SU-DHL-6 (cell line): ENCODE measurements at regions not wholly inside any gene's neighbourhood (a gene's known extent, or its start where the extent isn't known, plus 50 kb on each side); places are given as distances from the start of the nearest gene placed in this dataset.
"Not testable (repeated sequence)": the region's sequence is repeated elsewhere in the genome, so short reads cannot be mapped to it uniquely, and the experiment has no call there.

ENCODE experiments used
- H2AFZ ChIP-seq: fragments of 200-600 bp; sonication (generic); 2 replicates; pipeline ENCODE4 v1.6.1; 2014; ENCODE audit warnings: low read depth, mild to moderate bottlenecking, moderate library complexity, mixed read lengths, antibody characterized with exemption, low read length; ENCODE audit not compliant: severe bottlenecking
- H3F3A ChIP-seq: fragments of 200-600 bp; shearing (Covaris generic); 2 replicates; pipeline ENCODE4 v1.6.0; 2016; ENCODE audit warnings: antibody characterized with exemption, mild to moderate bottlenecking; ENCODE audit not compliant: insufficient read depth
- H3K27ac ChIP-seq: fragments of 200-600 bp; sonication (generic); 2 replicates; pipeline ENCODE4 v1.5.1; 2016; ENCODE audit warnings: low read depth, mild to moderate bottlenecking, low read length, moderate library complexity, mixed read lengths
- H3K27me3 ChIP-seq: fragments of 200-600 bp; sonication (generic), shearing (Covaris generic); 2 replicates; pipeline ENCODE4 v1.6.0; 2014; ENCODE audit warnings: mild to moderate bottlenecking, low read length
- H3K36me3 ChIP-seq: fragments of 200-600 bp; sonication (generic); 2 replicates; pipeline ENCODE4 v1.6.1; 2014; ENCODE audit warnings: mild to moderate bottlenecking, low read length, mixed read lengths
- H3K4me2 ChIP-seq: fragments of 300-600, 200-600 bp; shearing (Covaris generic), sonication (generic); 2 replicates; pipeline ENCODE4 v1.6.0; 2014; ENCODE audit warnings: low read length, low read depth, mild to moderate bottlenecking; ENCODE audit not compliant: poor library complexity, severe bottlenecking
- H3K4me3 ChIP-seq: fragments of 200-600 bp; sonication (generic); 2 replicates; pipeline ENCODE4 v1.5.1; 2014; ENCODE audit warnings: antibody characterized with exemption, low read length, mild to moderate bottlenecking, mixed read lengths; ENCODE audit not compliant: insufficient read depth, poor library complexity, severe bottlenecking
- H3K79me2 ChIP-seq: fragments of 200-600 bp; sonication (generic); 2 replicates; pipeline ENCODE4 v1.6.1; 2014; ENCODE audit warnings: mild to moderate bottlenecking, low read length, moderate library complexity; ENCODE audit not compliant: insufficient read depth
- H3K9ac ChIP-seq: fragments of 200-600 bp; sonication (generic); 2 replicates; pipeline ENCODE4 v1.7.0; 2014; ENCODE audit warnings: mild to moderate bottlenecking, low read length
- H3K9me2 ChIP-seq: fragments of 200-600 bp; sonication (generic); replicated peaks from 2 replicates; pipeline ENCODE4 v1.6.1; 2014; ENCODE audit warnings: low read length; ENCODE audit not compliant: insufficient read depth
- H3K9me3 ChIP-seq: fragments of 200-600 bp; sonication (generic); 2 replicates; pipeline ENCODE4 v1.6.1; 2014; ENCODE audit warnings: low read length, mixed read lengths; ENCODE audit not compliant: insufficient read depth
- H4K20me1 ChIP-seq: fragments of 200-600 bp; sonication (generic); 2 replicates; pipeline ENCODE4 v1.6.1; 2014; ENCODE audit warnings: low read depth, mild to moderate bottlenecking, antibody characterized with exemption, low read length, moderate library complexity, mixed read lengths
- CTCF ChIP-seq: fragments of 200-600 bp; sonication (generic); IDR thresholded peaks from one replicate; pipeline ENCODE4 v1.5.1; 2017; ENCODE audit warnings: antibody characterized with exemption, mild to moderate bottlenecking, low read length, moderate library complexity; ENCODE audit not compliant: insufficient read depth, poor library complexity, severe bottlenecking
- EZH2phosphoT487 ChIP-seq: fragments of 200-600 bp; sonication (generic), shearing (Covaris generic); conservative IDR thresholded peaks from 2 replicates; pipeline ENCODE4 v1.6.1; 2018; ENCODE audit warnings: mild to moderate bottlenecking, antibody characterized with exemption, low read length, moderate library complexity, mixed read lengths

DNA sequence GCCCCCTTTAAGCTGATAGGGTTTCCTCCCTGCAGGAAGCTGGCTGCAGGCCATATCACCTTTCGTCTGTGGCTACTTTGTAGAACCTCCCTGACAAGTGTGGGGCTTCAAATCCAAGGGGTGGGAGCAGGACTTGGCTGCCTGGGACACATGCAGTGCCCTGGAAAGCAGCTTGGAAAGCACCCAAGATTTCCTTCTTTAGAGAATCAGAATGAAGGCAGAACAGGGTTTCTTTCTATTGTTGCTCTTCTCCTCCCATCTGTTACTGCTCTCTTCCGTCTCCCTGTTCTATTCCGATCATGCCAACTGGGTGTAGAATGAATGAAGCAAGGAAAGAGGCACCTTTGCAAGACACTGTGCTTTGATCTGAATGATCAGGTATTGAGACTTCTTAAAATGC is 282.2 kb downstream of the MED10 start:
- Histone ChIP-seq H3K9me3 (no peaks in the 10 kb centered on the region), H3F3A (no peaks in the 10 kb centered on the region)

DNA sequence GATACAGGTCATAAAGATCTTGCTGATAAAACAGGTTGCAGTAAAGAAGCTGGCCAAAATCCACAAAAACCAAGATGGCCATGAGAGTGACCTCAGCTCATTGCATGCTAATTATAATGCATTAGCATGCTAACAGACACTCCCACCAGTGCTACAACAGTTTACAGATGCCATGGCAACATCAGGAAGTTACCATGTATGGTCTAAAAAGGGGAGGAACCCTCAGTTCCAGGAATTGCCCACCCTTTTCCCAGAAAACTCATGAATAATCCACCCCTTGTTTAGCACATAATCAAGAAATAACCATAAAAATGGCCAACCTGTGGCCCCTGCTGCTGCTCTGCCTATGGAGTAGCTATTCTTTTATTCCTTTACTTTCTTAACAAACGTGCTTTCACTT is 284.2 kb downstream of the MED10 start:
- not testable (repeated sequence) for H3K36me3 ChIP-seq, H3K9me2 ChIP-seq, H3F3A ChIP-seq, H3K79me2 ChIP-seq, H2AFZ ChIP-seq, H3K9me3 ChIP-seq, H3K27me3 ChIP-seq, H3K9ac ChIP-seq, H3K27ac ChIP-seq, H3K4me2 ChIP-seq, H3K4me3 ChIP-seq, H4K20me1 ChIP-seq

More for the DNA sequence above, 282.2 kb downstream of the MED10 start:
- TF ChIP-seq EZH2phosphoT487 (no peak), CTCF (no peak)
- Histone ChIP-seq H3K4me2 (no peak overlapping the region), H2AFZ (no peak overlapping the region), H3K79me2 (no peaks in the 10 kb centered on the region), H3K9ac (no peak overlapping the region), H3K27me3 (no peaks in the 10 kb centered on the region), H3K4me3 (no peak overlapping the region), H3K9me2 (no peaks in the 10 kb centered on the region), H3K27ac (no peak overlapping the region), H3K36me3 (no peaks in the 10 kb centered on the region), H4K20me1 (no peaks in the 10 kb centered on the region)

GRCh38 chr5:6090838-6091237 is 287.5 kb downstream of the MED10 start:
- no peak for TF ChIP-seq EZH2phosphoT487
- no peak for TF ChIP-seq CTCF
- no peak overlapping the region for H3K4me2 ChIP-seq

DNA sequence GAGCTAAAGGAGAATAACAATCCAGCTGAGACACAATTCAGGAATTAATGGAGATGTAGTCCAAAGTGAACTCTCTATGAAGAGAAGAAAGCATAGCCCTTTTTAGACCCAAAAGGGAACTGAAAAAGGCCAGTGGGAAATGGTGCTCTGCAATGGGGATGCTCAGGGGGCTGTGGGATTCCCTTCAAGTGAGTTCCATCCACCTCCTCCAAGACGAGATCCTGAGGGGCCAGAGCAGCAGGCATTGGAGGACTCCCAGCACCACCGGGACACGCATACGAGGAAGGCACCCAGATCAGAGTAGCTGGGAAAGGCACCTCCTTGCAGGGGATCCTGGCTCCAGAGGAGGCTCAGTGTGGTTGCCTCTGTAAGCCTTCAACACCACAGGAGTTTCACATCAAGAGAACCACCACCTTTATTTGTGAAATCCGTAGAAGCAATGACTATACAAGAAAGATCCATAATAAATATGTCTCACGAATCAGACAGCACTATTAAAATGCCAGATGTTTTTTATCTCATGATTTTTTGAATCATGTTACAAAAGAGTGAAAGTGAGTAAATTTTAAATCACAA is 288.2 kb downstream of the MED10 start:
- TF ChIP-seq CTCF (no peak), EZH2phosphoT487 (no peak)
- no peaks in the 10 kb centered on the region for H3F3A ChIP-seq
- H3K9me3 ChIP-seq = no peaks in the 10 kb centered on the region
- H3K27ac ChIP-seq = no peak overlapping the region
- no peaks in the 10 kb centered on the region for H3K9me2 ChIP-seq
- H4K20me1 ChIP-seq = no peaks in the 10 kb centered on the region
- no peak overlapping the region for H3K4me2 ChIP-seq
- no peaks in the 10 kb centered on the region for H3K36me3 ChIP-seq
- H3K4me3 ChIP-seq = no peak overlapping the region
- no peaks in the 10 kb centered on the region for H3K79me2 ChIP-seq
- no peak overlapping the region for H3K9ac ChIP-seq
- H3K27me3 ChIP-seq = no peaks in the 10 kb centered on the region
- H2AFZ ChIP-seq = no peak overlapping the region

More at GRCh38 chr5:6090838-6091237, 287.5 kb downstream of the MED10 start:
- Histone ChIP-seq H3K36me3 (no peaks in the 10 kb centered on the region), H3K27me3 (no peaks in the 10 kb centered on the region), H3K9me3 (no peaks in the 10 kb centered on the region), H3K79me2 (no peaks in the 10 kb centered on the region), H3K27ac (no peak overlapping the region), H4K20me1 (no peaks in the 10 kb centered on the region), H3K9ac (no peak overlapping the region), H3K4me3 (no peak overlapping the region), H3F3A (no peaks in the 10 kb centered on the region), H2AFZ (no peak overlapping the region), H3K9me2 (no peaks in the 10 kb centered on the region)
